ENCODE measurements at regions not wholly inside any gene's neighbourhood (a gene's known extent, or its start where the extent isn't known, plus 50 kb on each side); places are given as distances from the start of the nearest gene placed in this dataset.

DNA sequence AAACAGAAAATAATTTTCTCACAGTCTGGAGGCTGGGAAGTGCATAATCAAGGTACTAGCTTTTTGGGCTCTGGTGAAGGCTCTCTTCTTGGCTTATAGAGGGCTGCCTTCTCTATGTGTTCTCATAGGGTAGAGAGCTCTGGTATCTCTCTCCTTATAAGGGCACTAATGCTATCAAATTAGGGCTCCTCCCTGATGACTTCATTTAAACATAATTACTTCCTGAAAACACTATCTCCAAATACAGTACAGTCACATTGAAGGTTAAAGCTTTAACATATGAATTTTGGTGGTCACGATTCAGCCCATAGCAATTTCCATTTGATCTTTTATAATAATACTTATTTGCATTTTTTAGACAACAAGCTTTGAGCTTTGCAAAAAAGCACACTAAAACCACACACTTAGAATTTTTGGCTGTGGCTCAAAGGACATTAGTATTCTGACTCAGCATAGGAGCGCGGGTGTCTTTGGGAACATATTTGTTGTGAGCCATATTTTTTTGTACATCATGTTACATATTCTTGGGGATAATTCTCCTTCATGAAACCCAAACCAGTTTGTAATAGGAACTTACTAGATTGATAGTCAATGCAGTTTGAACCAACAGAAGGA lies 808.1 kb upstream of the FBXO33 start:
- FAIRE-seq: no peak
- CTCF ChIA-PET (ENCODE audit: low intra/inter-chr PET ratio, low total read pairs): no interaction called here

More for the DNA sequence above, 808.1 kb upstream of the FBXO33 start:
- TF ChIP-seq ZSCAN22 (CRISPR knock-in tag; IDR thresholded peaks at IDR 0.05) (no peak), EP300 (IDR thresholded peaks at IDR 0.05; ENCODE audit: low read depth in 2 of 2, low read length in 2 of 2) (no peak), EP300 (CRISPR knock-in tag; IDR thresholded peaks at IDR 0.05; ENCODE audit: borderline replicate concordance) (no peak), SNAPC2 (CRISPR knock-in tag; IDR thresholded peaks at IDR 0.05) (no peak), AGO1 (IDR thresholded peaks at IDR 0.05; ENCODE audit: low read depth, low read length, poor library complexity, severe bottlenecking) (no peak), ARHGAP35 (CRISPR knock-in tag; IDR thresholded peaks at IDR 0.05; ENCODE audit: borderline replicate concordance) (no peak), NR1H2 (CRISPR knock-in tag; IDR thresholded peaks at IDR 0.05; ENCODE audit: borderline replicate concordance, low read depth) (no peak)
- TF ChIP-seq, protein P1, sequence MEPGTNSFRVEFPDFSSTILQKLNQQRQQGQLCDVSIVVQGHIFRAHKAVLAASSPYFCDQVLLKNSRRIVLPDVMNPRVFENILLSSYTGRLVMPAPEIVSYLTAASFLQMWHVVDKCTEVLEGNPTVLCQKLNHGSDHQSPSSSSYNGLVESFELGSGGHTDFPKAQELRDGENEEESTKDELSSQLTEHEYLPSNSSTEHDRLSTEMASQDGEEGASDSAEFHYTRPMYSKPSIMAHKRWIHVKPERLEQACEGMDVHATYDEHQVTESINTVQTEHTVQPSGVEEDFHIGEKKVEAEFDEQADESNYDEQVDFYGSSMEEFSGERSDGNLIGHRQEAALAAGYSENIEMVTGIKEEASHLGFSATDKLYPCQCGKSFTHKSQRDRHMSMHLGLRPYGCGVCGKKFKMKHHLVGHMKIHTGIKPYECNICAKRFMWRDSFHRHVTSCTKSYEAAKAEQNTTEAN (CRISPR knock-in tag; conservative IDR thresholded peaks at IDR 0.05): no peak
- TF ChIP-seq, protein P2, sequence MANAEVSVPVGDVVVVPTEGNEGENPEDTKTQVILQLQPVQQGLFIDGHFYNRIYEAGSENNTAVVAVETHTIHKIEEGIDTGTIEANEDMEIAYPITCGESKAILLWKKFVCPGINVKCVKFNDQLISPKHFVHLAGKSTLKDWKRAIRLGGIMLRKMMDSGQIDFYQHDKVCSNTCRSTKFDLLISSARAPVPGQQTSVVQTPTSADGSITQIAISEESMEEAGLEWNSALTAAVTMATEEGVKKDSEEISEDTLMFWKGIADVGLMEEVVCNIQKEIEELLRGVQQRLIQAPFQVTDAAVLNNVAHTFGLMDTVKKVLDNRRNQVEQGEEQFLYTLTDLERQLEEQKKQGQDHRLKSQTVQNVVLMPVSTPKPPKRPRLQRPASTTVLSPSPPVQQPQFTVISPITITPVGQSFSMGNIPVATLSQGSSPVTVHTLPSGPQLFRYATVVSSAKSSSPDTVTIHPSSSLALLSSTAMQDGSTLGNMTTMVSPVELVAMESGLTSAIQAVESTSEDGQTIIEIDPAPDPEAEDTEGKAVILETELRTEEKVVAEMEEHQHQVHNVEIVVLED (CRISPR knock-in tag; IDR thresholded peaks at IDR 0.05; ENCODE audit: borderline replicate concordance): no peak
- no peaks in the 10 kb centered on the region for H3K36me3 ChIP-seq (replicated peaks in 1 of 2; ENCODE audit: control insufficient read depth in 1 of 2, insufficient read depth in 2 of 2, low read length in 2 of 2)
- ATAC-seq: no peak
- in situ Hi-C loops (cut with HindIII; ENCODE audit: extremely low pct_ligation_motif_present, low pct_unique_long_range_greater_than_20kb): no loop called here
- intact Hi-C loops (cut with micrococcal nuclease; ENCODE audit: unreplicated experiment): no loop called here
- no peak overlapping the region for H3K4me2 ChIP-seq (ENCODE audit: low read depth, low read length)
- no peak for DNase-seq (ENCODE audit: low spot score)
- no peaks in the 10 kb centered on the region for H3K27me3 ChIP-seq (ENCODE audit: control insufficient read depth in 1 of 2, insufficient read depth in 2 of 2, low read length in 2 of 2)
- no TSS peak for BruUV-seq (replicated peaks)
- no peak overlapping the region for H3K27ac ChIP-seq (ENCODE audit: extremely low read length, insufficient read depth, low read length)
- WGBS (ENCODE audit: low lambda C conversion rate): 1% methylated on average over 3 of the region's 3 CpGs
- H3K9ac ChIP-seq (ENCODE audit: insufficient read depth, low read depth, low read length): no peak overlapping the region
- no peaks in the 10 kb centered on the region for H3K4me1 ChIP-seq (ENCODE audit: insufficient read depth, low read length)
- H3K79me2 ChIP-seq (ENCODE audit: insufficient read depth, low read length): no peaks in the 10 kb centered on the region
- no peak overlapping the region for H3K4me3 ChIP-seq (replicated peaks in 1 of 3; ENCODE audit: insufficient read depth in 1 of 3, low read depth in 2 of 3, low read length in 3 of 3)
- peaks cover 87% of the 10 kb centered on the region for H3K9me3 ChIP-seq (ENCODE audit: low read length)
- H2AFZ ChIP-seq (ENCODE audit: low read length): no peak overlapping the region
- POLR2A ChIA-PET: no interaction called here
- no peaks in the 10 kb centered on the region for H4K20me1 ChIP-seq (ENCODE audit: insufficient read depth, low read length)

Data from HepG2 (cell line).